GM23338 (cell line): ENCODE measurements at regions not wholly inside any gene's neighbourhood (a gene's known extent, or its start where the extent isn't known, plus 50 kb on each side); places are given as distances from the start of the nearest gene placed in this dataset.

ENCODE experiments used
- ATAC-seq: fragments of 200-7000 bp; cut with Tn5 transposase; 3 replicates; pipeline ENCODE4 v1.9.1; 2020
- DNase-seq: peaks from one replicate; pipeline ENCODE4 v3.0.0-alpha.2; 2015; ENCODE audit warnings: low spot score
- H2AFZ ChIP-seq: fragments of 200-600 bp; sonication (generic); 2 replicates; pipeline ENCODE4 v1.8.0; 2016; ENCODE audit warnings: antibody characterized with exemption, mild to moderate bottlenecking, moderate library complexity
- H3F3A ChIP-seq: fragments of 200-600 bp; sonication (generic); replicated peaks from 2 replicates; pipeline ENCODE4 v1.8.0; 2017; ENCODE audit warnings: antibody characterized with exemption, mixed run types, low read depth
- H3K27ac ChIP-seq: fragments of 200-600 bp; sonication (generic); 2 replicates; pipeline ENCODE4 v1.6.1; 2016; ENCODE audit warnings: low read depth
- H3K27me3 ChIP-seq: fragments of 200-600 bp; sonication (generic); 2 replicates; pipeline ENCODE4 v1.8.0; 2016; ENCODE audit warnings: mild to moderate bottlenecking, mixed run types, moderate library complexity; ENCODE audit not compliant: insufficient read depth
- H3K36me3 ChIP-seq: fragments of 200-600 bp; sonication (generic); 2 replicates; pipeline ENCODE4 v1.8.0; 2016; ENCODE audit warnings: mild to moderate bottlenecking; ENCODE audit not compliant: insufficient read depth
- H3K4me1 ChIP-seq: fragments of 200-600 bp; sonication (generic); 2 replicates; pipeline ENCODE4 v1.8.0; 2016; ENCODE audit warnings: mild to moderate bottlenecking, moderate library complexity; ENCODE audit not compliant: insufficient read depth
- H3K4me2 ChIP-seq: fragments of 200-600 bp; sonication (generic); 2 replicates; pipeline ENCODE4 v1.7.1; 2017; ENCODE audit warnings: mixed run types
- H3K4me3 ChIP-seq: fragments of 200-600 bp; sonication (generic); 2 replicates; pipeline ENCODE4 v1.6.1; 2016; ENCODE audit warnings: mixed run types
- H3K79me2 ChIP-seq: fragments of 200-600 bp; sonication (generic); replicated peaks from 2 replicates; pipeline ENCODE4 v1.8.0; 2017; ENCODE audit warnings: mild to moderate bottlenecking; ENCODE audit not compliant: insufficient read depth
- H3K9me2 ChIP-seq: fragments of 200-600 bp; sonication (generic); 2 replicates; pipeline ENCODE4 v1.8.0; 2017; ENCODE audit not compliant: insufficient read depth
- H4K20me1 ChIP-seq: fragments of 200-600 bp; sonication (generic); replicated peaks from 2 replicates; pipeline ENCODE4 v1.8.0; 2017; ENCODE audit warnings: mild to moderate bottlenecking; ENCODE audit not compliant: insufficient read depth
- H3K27ac Mint-ChIP-seq: 2 replicates; pipeline ENCODE4 v1.8.0; 2020; ENCODE audit warnings: inconsistent platforms, mild to moderate bottlenecking, moderate library complexity, mixed read lengths
- H3K27me3 Mint-ChIP-seq: 3 replicates; pipeline ENCODE4 v1.8.0; 2022; ENCODE audit warnings: low read depth, mild to moderate bottlenecking, moderate library complexity, mixed read lengths, inconsistent platforms; ENCODE audit not compliant: insufficient read depth, poor library complexity
- H3K36me3 Mint-ChIP-seq: 3 replicates; pipeline ENCODE4 v1.8.0; 2021; ENCODE audit warnings: low read depth, mild to moderate bottlenecking, inconsistent platforms, moderate library complexity, mixed read lengths
- H3K4me1 Mint-ChIP-seq: 3 replicates; pipeline ENCODE4 v1.8.0; 2020; ENCODE audit warnings: mild to moderate bottlenecking, inconsistent platforms, mixed read lengths
- H3K4me3 Mint-ChIP-seq: 3 replicates; pipeline ENCODE4 v1.8.0; 2021; ENCODE audit warnings: moderate library complexity, mild to moderate bottlenecking, inconsistent platforms, mixed read lengths
- H3K9me3 Mint-ChIP-seq: 3 replicates; pipeline ENCODE4 v1.8.0; 2020; ENCODE audit warnings: moderate library complexity, mild to moderate bottlenecking, inconsistent platforms, mixed read lengths
- CREB1 ChIP-seq: fragments of 250-450 bp; sonication (Bioruptor Pico); IDR thresholded peaks from 2 replicates; pipeline ENCODE4 v1.5.0; 2020; ENCODE audit warnings: low read depth, mild to moderate bottlenecking, moderate library complexity
- ETS1 ChIP-seq: IDR thresholded peaks from 2 replicates; pipeline ENCODE4 v1.6.1; 2016; ENCODE audit warnings: antibody characterized with exemption
- EZH2 ChIP-seq: fragments of 200-600 bp; sonication (generic); IDR thresholded peaks from one replicate; pipeline ENCODE4 v1.8.0; 2017; ENCODE audit warnings: antibody characterized with exemption, mild to moderate bottlenecking, low read depth; ENCODE audit not compliant: unreplicated experiment
- EZH2phosphoT487 ChIP-seq: fragments of 200-600 bp; sonication (generic); IDR thresholded peaks from one replicate; pipeline ENCODE4 v1.8.1; 2018; ENCODE audit warnings: antibody characterized with exemption; ENCODE audit not compliant: unreplicated experiment
- JUNB ChIP-seq: IDR thresholded peaks from one replicate; pipeline ENCODE4 v1.6.1; 2016; ENCODE audit warnings: antibody characterized with exemption; ENCODE audit not compliant: unreplicated experiment
- ZNF331 ChIP-seq: fragments of 250-450 bp; sonication (Bioruptor Pico); IDR thresholded peaks from 2 replicates; pipeline ENCODE4 v1.5.0; 2020; ENCODE audit warnings: low read depth, mild to moderate bottlenecking, moderate library complexity
- TF ChIP-seq, protein P1 (sequence below), 2 experiments: fragments of 200-600 bp in 1 of 2; sonication (generic) in 1 of 2; conservative IDR thresholded peaks; 2 replicates each; pipeline versions ENCODE4 v1.5.1 to v1.6.1; 2016 to 2017; ENCODE audit warnings: antibody characterized with exemption in 2 of 2, low read depth in 2 of 2, mild to moderate bottlenecking in 2 of 2, moderate library complexity in 1 of 2
- TF ChIP-seq, protein P2 (sequence below): IDR thresholded peaks from one replicate; pipeline ENCODE4 v1.6.1; 2018; ENCODE audit warnings: antibody characterized with exemption; ENCODE audit not compliant: unreplicated experiment

DNA sequence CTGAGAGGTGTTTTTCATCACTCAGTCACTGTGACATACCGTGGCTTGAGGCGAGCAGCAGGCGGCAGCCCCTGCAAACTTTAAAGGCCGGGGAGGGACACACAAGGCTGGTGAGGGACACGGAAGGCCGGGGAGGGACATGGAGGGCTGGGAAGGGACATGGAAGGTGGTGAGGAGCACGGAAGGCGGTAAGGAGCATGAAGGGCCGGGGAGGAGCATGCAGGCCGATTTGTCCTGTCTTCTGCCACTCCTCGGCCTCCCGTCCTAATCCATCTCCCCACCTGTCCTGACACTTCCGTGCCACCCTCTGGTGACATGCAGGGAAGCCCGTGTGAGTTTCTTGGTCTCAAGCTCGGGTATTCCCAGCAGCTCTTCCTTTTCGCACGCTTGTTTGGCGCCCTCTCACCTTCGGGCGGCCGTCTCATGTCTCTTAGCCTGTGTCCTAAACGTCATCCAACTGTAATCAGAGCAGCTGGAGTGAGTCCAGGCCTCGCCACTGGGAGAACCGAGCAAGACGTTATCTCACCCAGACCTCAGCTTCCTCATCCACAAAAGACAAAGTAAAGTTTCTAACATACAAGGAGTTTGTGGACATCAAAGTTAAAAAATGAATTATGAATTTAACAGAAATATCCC is 126.5 kb downstream of the MRPL36 start:
- Histone ChIP-seq H2AFZ (no peak overlapping the region), H3K4me1 (peaks cover 2% of the 10 kb centered on the region; the same call in 1 of the 2 replicates), H3K79me2 (no peaks in the 10 kb centered on the region), H3K4me3 (no peak overlapping the region), H3K9me2 (0 out of 2 replicates have a peak, but pooled peaks cover 4% of the 10 kb centered on the region), H3F3A (no peaks in the 10 kb centered on the region; the same call in 1 of the 2 replicates), H3K27ac (no peak overlapping the region), H4K20me1 (no peaks in the 10 kb centered on the region), H3K36me3 (no peaks in the 10 kb centered on the region), H3K27me3 (peaks cover 11% of the 10 kb centered on the region), H3K4me2 (no peak overlapping the region)
- peaks cover 10% of the 10 kb centered on the region for H3K27me3 Mint-ChIP-seq
- DNase-seq (peak; percentile 52), ATAC-seq (peak; percentile 73)
- TF ChIP-seq CREB1 (CRISPR knock-in tag) (0 out of 2 replicates have a peak, but pooled peaks have one; percentile 14), ZNF331 (CRISPR knock-in tag) (no peak)
- TF ChIP-seq, protein P1, sequence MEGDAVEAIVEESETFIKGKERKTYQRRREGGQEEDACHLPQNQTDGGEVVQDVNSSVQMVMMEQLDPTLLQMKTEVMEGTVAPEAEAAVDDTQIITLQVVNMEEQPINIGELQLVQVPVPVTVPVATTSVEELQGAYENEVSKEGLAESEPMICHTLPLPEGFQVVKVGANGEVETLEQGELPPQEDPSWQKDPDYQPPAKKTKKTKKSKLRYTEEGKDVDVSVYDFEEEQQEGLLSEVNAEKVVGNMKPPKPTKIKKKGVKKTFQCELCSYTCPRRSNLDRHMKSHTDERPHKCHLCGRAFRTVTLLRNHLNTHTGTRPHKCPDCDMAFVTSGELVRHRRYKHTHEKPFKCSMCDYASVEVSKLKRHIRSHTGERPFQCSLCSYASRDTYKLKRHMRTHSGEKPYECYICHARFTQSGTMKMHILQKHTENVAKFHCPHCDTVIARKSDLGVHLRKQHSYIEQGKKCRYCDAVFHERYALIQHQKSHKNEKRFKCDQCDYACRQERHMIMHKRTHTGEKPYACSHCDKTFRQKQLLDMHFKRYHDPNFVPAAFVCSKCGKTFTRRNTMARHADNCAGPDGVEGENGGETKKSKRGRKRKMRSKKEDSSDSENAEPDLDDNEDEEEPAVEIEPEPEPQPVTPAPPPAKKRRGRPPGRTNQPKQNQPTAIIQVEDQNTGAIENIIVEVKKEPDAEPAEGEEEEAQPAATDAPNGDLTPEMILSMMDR (conservative IDR thresholded peaks at IDR 0.05; ENCODE audit: low read depth in 2 of 2), result peak in 1 of 2 experiments; percentile 6; a peak in 1 of 4 replicates
- TF ChIP-seq, protein P2, sequence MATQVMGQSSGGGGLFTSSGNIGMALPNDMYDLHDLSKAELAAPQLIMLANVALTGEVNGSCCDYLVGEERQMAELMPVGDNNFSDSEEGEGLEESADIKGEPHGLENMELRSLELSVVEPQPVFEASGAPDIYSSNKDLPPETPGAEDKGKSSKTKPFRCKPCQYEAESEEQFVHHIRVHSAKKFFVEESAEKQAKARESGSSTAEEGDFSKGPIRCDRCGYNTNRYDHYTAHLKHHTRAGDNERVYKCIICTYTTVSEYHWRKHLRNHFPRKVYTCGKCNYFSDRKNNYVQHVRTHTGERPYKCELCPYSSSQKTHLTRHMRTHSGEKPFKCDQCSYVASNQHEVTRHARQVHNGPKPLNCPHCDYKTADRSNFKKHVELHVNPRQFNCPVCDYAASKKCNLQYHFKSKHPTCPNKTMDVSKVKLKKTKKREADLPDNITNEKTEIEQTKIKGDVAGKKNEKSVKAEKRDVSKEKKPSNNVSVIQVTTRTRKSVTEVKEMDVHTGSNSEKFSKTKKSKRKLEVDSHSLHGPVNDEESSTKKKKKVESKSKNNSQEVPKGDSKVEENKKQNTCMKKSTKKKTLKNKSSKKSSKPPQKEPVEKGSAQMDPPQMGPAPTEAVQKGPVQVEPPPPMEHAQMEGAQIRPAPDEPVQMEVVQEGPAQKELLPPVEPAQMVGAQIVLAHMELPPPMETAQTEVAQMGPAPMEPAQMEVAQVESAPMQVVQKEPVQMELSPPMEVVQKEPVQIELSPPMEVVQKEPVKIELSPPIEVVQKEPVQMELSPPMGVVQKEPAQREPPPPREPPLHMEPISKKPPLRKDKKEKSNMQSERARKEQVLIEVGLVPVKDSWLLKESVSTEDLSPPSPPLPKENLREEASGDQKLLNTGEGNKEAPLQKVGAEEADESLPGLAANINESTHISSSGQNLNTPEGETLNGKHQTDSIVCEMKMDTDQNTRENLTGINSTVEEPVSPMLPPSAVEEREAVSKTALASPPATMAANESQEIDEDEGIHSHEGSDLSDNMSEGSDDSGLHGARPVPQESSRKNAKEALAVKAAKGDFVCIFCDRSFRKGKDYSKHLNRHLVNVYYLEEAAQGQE, result no peak
- H3K27ac Mint-ChIP-seq, result no peak overlapping the region
- H3K4me1 Mint-ChIP-seq, result peaks cover 19% of the 10 kb centered on the region
- peaks cover 5% of the 10 kb centered on the region; the same call in 2 of the 3 replicates for H3K9me3 Mint-ChIP-seq
- no peak overlapping the region for H3K4me3 Mint-ChIP-seq
- no peaks in the 10 kb centered on the region; the same call in 2 of the 3 replicates for H3K36me3 Mint-ChIP-seq

- DNase-seq, result peak; percentile 70
- Mint-ChIP-seq H3K36me3 (no peaks in the 10 kb centered on the region; the same call in 2 of the 3 replicates), H3K27me3 (peaks cover 16% of the 10 kb centered on the region), H3K4me1 (peaks cover 21% of the 10 kb centered on the region), H3K27ac (no peak overlapping the region), H3K4me3 (no peak overlapping the region), H3K9me3 (peaks cover under 1% of the 10 kb centered on the region; the same call in 1 of the 3 replicates)
- Histone ChIP-seq H3K79me2 (no peaks in the 10 kb centered on the region), H3F3A (no peaks in the 10 kb centered on the region; the same call in 1 of the 2 replicates), H3K27ac (no peak overlapping the region), H3K4me2 (no peak overlapping the region), H3K4me3 (no peak overlapping the region), H3K4me1 (peaks cover 6% of the 10 kb centered on the region; the same call in 1 of the 2 replicates), H3K36me3 (no peaks in the 10 kb centered on the region), H4K20me1 (no peaks in the 10 kb centered on the region), H2AFZ (no peak overlapping the region), H3K27me3 (peaks cover 18% of the 10 kb centered on the region), H3K9me2 (0 out of 2 replicates have a peak, but pooled peaks cover 4% of the 10 kb centered on the region)
- ATAC-seq, result peak; percentile 78
- no peak for TF ChIP-seq JUNB
- TF ChIP-seq EZH2phosphoT487, result no peak
- TF ChIP-seq EZH2, result no peak
- TF ChIP-seq, protein P2, result no peak
- TF ChIP-seq, protein P1 (conservative IDR thresholded peaks at IDR 0.05; ENCODE audit: low read depth in 2 of 2), result peak; percentile 18 to 40
- TF ChIP-seq ETS1, result no peak
Measured at GRCh38 chr5:1672396-1672795, 127.2 kb downstream of the MRPL36 start.
